B cell (primary cell): ENCODE measurements at regions not wholly inside any gene's neighbourhood (a gene's known extent, or its start where the extent isn't known, plus 50 kb on each side); places are given as distances from the start of the nearest gene placed in this dataset.

Experiments used
- ATAC-seq: fragments of 200-7000 bp; cut with Tn5 transposase; one replicate; pipeline ENCODE4 v1.10.0; 2021; ENCODE audit warnings: low read depth, mild to moderate bottlenecking, moderate number of reproducible peaks, moderate library complexity
- CTCF ChIA-PET: fragments of 350-600 bp; sonication (Branson Sonifier 250); formaldehyde crosslinking; loops from one replicate; lab custom pipeline; 2021; ENCODE audit warnings: antibody characterized with exemption, inconsistent platforms; lab: Charles Lee
- POLR2A ChIA-PET: fragments of 350-600 bp; sonication (Branson Sonifier 250); formaldehyde crosslinking; loops from one replicate; lab custom pipeline; 2021; ENCODE audit warnings: antibody characterized with exemption; lab: Charles Lee
- DNase-seq: peaks from one replicate; pipeline ENCODE4 v3.0.0; 2013
- H2AFZ ChIP-seq: 2 replicates; pipeline ENCODE4 v1.6.1; 2012; ENCODE audit warnings: mild to moderate bottlenecking, low read depth, low read length; ENCODE audit not compliant: insufficient read depth, poor library complexity, severe bottlenecking
- H3K27ac ChIP-seq, 2 donors: 1 replicate in 1 of 2; 2 replicates in 1 of 2; pipeline ENCODE4 v1.5.1; 2012 to 2013; ENCODE audit warnings: low read length in 2 of 2, mild to moderate bottlenecking in 2 of 2, moderate library complexity in 1 of 2
- H3K27me3 ChIP-seq, 4 experiments: fragments of 200-600 bp in 1 of 4; sonication (generic) in 1 of 4; replicated peaks in 1 of 4; 1 replicate in 2 of 4; 2 replicates in 2 of 4; pipeline versions ENCODE4 v1.6.1 to v1.7.0; 2013 to 2016; ENCODE audit warnings: low read length in 3 of 4, mild to moderate bottlenecking in 2 of 4, mixed read lengths in 1 of 4, moderate library complexity in 1 of 4; ENCODE audit not compliant: insufficient read depth in 4 of 4, control insufficient read depth in 3 of 4; ENCODE audit errors: control extremely low read depth in 1 of 4
- H3K36me3 ChIP-seq, 2 experiments: replicated peaks in 1 of 2; 1 replicate in 1 of 2; 2 replicates in 1 of 2; pipeline versions ENCODE4 v1.6.1 to v1.7.1; 2013; ENCODE audit warnings: low read length in 1 of 2; ENCODE audit not compliant: insufficient read depth in 2 of 2, control insufficient read depth in 1 of 2; ENCODE audit errors: control extremely low read depth in 1 of 2, extremely low read depth in 1 of 2
- H3K4me1 ChIP-seq, 2 donors: fragments of 200-600 bp in 1 of 2; sonication (generic) in 1 of 2; 1 replicate in 1 of 2; 2 replicates in 1 of 2; pipeline versions ENCODE4 v1.5.1 to v1.6.1; 2013 to 2017; ENCODE audit warnings: low read length in 2 of 2; ENCODE audit not compliant: control insufficient read depth in 2 of 2, insufficient read depth in 2 of 2
- H3K4me2 ChIP-seq: replicated peaks from 2 replicates; pipeline ENCODE3; 2012; ENCODE audit warnings: mild to moderate bottlenecking, low read depth, low read length; ENCODE audit not compliant: poor library complexity, severe bottlenecking
- H3K4me3 ChIP-seq, 5 experiments: fragments of 200-600 bp in 1 of 5; sonication (generic) in 1 of 5; 1 replicate in 3 of 5; 2 replicates in 2 of 5; pipeline versions ENCODE4 v1.5.1 to v1.7.0; 2011 to 2016; ENCODE audit warnings: low read length in 4 of 5, mild to moderate bottlenecking in 4 of 5, low read depth in 2 of 5, control low read depth in 1 of 5, moderate library complexity in 1 of 5; ENCODE audit not compliant: insufficient read depth in 1 of 5; ENCODE audit errors: control extremely low read depth in 1 of 5, extremely low read depth in 1 of 5
- H3K79me2 ChIP-seq: fragments of 200-600 bp; sonication (generic); one replicate; pipeline ENCODE4 v1.6.0; 2016; ENCODE audit warnings: low read length; ENCODE audit not compliant: control insufficient read depth, insufficient read depth
- H3K9ac ChIP-seq: fragments of 200-600 bp; sonication (generic); 2 replicates; pipeline ENCODE4 v1.6.1; 2017; ENCODE audit warnings: mild to moderate bottlenecking, low read length, moderate library complexity
- H3K9me3 ChIP-seq, 3 donors: one replicate each; pipeline versions ENCODE4 v1.6.1 to v1.7.1; 2013; ENCODE audit warnings: low read length in 2 of 3; ENCODE audit not compliant: control insufficient read depth in 2 of 3, insufficient read depth in 1 of 3; ENCODE audit errors: control extremely low read depth in 1 of 3
- H4K20me1 ChIP-seq: 2 replicates; pipeline ENCODE4 v1.6.0; 2012; ENCODE audit warnings: mild to moderate bottlenecking, low read length; ENCODE audit not compliant: insufficient read depth, control insufficient read depth, poor library complexity, severe bottlenecking
- H3K27ac Mint-ChIP-seq: one replicate; pipeline ENCODE4 v1.8.0; 2021; ENCODE audit warnings: mixed read lengths
- H3K27me3 Mint-ChIP-seq: one replicate; pipeline ENCODE4 v1.8.0; 2021; ENCODE audit warnings: mixed read lengths
- H3K4me1 Mint-ChIP-seq: one replicate; pipeline ENCODE4 v1.8.0; 2021; ENCODE audit warnings: mixed read lengths
- H3K4me3 Mint-ChIP-seq: one replicate; pipeline ENCODE4 v1.8.0; 2021; ENCODE audit warnings: mixed read lengths
- H3K9me3 Mint-ChIP-seq: one replicate; pipeline ENCODE4 v1.8.0; 2022; ENCODE audit warnings: mixed read lengths; ENCODE audit not compliant: insufficient read depth
- EZH2 ChIP-seq: IDR thresholded peaks from 2 replicates; pipeline ENCODE4 v1.6.1; 2012; ENCODE audit warnings: borderline replicate concordance, low read depth, mild to moderate bottlenecking, moderate library complexity, low read length; ENCODE audit not compliant: insufficient read depth, poor library complexity, severe bottlenecking
- WGBS: methylation state at CpG from one replicate; pipeline ENCODE4 v1.1.5; 2013; ENCODE audit warnings: missing lambda C conversion rate; ENCODE audit not compliant: insufficient coverage; 5-methylcytosine and 5-hydroxymethylcytosine counted together
- intact Hi-C: fragments of 100-400 bp; cut with micrococcal nuclease; formaldehyde crosslinking; loops from one replicate; pipeline ENCODE4 v1.10.0; 2022
- TF ChIP-seq, protein P1 (sequence below): fragments of 200-600 bp; IDR thresholded peaks from one replicate; pipeline ENCODE4 v1.8.0; 2022; ENCODE audit warnings: antibody characterized with exemption, mild to moderate bottlenecking

GRCh38 chr3:111303760-111304159 is 232.1 kb downstream of the NECTIN3 start:
- Mint-ChIP-seq H3K27ac (no peak overlapping the region), H3K4me1 (no peaks in the 10 kb centered on the region)
- CTCF ChIA-PET, result no interaction called here

GRCh38 chr3:111307676-111308075 is 234.3 kb upstream of the CD96 start:
- no peak overlapping the region for H3K27ac ChIP-seq
- Mint-ChIP-seq H3K27me3 (peaks cover 14% of the 10 kb centered on the region), H3K9me3 (no peaks in the 10 kb centered on the region), H3K4me3 (no peak overlapping the region), H3K4me1 (peaks cover 14% of the 10 kb centered on the region), H3K27ac (no peak overlapping the region)
- TF ChIP-seq, protein P1, sequence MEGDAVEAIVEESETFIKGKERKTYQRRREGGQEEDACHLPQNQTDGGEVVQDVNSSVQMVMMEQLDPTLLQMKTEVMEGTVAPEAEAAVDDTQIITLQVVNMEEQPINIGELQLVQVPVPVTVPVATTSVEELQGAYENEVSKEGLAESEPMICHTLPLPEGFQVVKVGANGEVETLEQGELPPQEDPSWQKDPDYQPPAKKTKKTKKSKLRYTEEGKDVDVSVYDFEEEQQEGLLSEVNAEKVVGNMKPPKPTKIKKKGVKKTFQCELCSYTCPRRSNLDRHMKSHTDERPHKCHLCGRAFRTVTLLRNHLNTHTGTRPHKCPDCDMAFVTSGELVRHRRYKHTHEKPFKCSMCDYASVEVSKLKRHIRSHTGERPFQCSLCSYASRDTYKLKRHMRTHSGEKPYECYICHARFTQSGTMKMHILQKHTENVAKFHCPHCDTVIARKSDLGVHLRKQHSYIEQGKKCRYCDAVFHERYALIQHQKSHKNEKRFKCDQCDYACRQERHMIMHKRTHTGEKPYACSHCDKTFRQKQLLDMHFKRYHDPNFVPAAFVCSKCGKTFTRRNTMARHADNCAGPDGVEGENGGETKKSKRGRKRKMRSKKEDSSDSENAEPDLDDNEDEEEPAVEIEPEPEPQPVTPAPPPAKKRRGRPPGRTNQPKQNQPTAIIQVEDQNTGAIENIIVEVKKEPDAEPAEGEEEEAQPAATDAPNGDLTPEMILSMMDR, result no peak
- no peak for TF ChIP-seq EZH2
- H3K36me3 ChIP-seq, result no peaks in the 10 kb centered on the region
- ATAC-seq, result no peak
- WGBS, result 100% methylated on average over 1 of the region's 1 CpG
- H3K27me3 ChIP-seq, result no peaks in the 10 kb centered on the region
- H3K4me2 ChIP-seq, result no peak overlapping the region
- no peaks in the 10 kb centered on the region for H4K20me1 ChIP-seq
- CTCF ChIA-PET, result interaction anchor here (1.2 kb wide), 1 partner anchor 30 kb away, joined by 3 read pairs; no protein-coding TSS in a partner anchor
- no peak for DNase-seq
- no peaks in the 10 kb centered on the region for H3K9me3 ChIP-seq
- no peak overlapping the region for H3K4me3 ChIP-seq
- H3K79me2 ChIP-seq, result no peaks in the 10 kb centered on the region
- intact Hi-C loops, result no loop called here
- POLR2A ChIA-PET, result no interaction called here
- peaks cover 0 to 20% of the 10 kb centered on the region in 2 donors for H3K4me1 ChIP-seq
- H3K9ac ChIP-seq, result no peak overlapping the region
- H2AFZ ChIP-seq, result no peak overlapping the region

More at GRCh38 chr3:111303760-111304159, 232.1 kb downstream of the NECTIN3 start:
- intact Hi-C loops, result no loop called here
- Mint-ChIP-seq H3K4me3 (no peak overlapping the region), H3K9me3 (no peaks in the 10 kb centered on the region), H3K27me3 (peaks cover 17% of the 10 kb centered on the region)
- H3K27me3 ChIP-seq, result no peaks in the 10 kb centered on the region
- no peak overlapping the region for H3K4me2 ChIP-seq
- H3K4me1 ChIP-seq, result no peaks in the 10 kb centered on the region
- H3K9me3 ChIP-seq, result no peaks in the 10 kb centered on the region
- H4K20me1 ChIP-seq, result no peaks in the 10 kb centered on the region
- POLR2A ChIA-PET, result no interaction called here
- TF ChIP-seq, protein P1, result no peak
- no peak for TF ChIP-seq EZH2
- DNase-seq (no peak), ATAC-seq (no peak)
- H3K4me3 ChIP-seq, result no peak overlapping the region
- H3K9ac ChIP-seq, result no peak overlapping the region
- H3K36me3 ChIP-seq, result no peaks in the 10 kb centered on the region
- no peak overlapping the region for H3K27ac ChIP-seq
- H3K79me2 ChIP-seq, result no peaks in the 10 kb centered on the region
- WGBS, result no CpG with 5 or more reads among the region's 1 CpG
- H2AFZ ChIP-seq, result no peak overlapping the region
